ENCODE measurements at regions not wholly inside any gene's neighbourhood (a gene's known extent, or its start where the extent isn't known, plus 50 kb on each side); places are given as distances from the start of the nearest gene placed in this dataset.

- no peak for TF ChIP-seq BHLHE40 (IDR thresholded peaks at IDR 0.05; ENCODE audit: borderline replicate concordance)
- TF ChIP-seq FOXM1 (IDR thresholded peaks at IDR 0.05; ENCODE audit: borderline replicate concordance): no peak
Observed at GRCh38 chr14:48113713-48114112, 438.3 kb upstream of the MDGA2 start.

Measured in HEK293T (cell line).